HL-60 (cell line): ENCODE measurements at regions not wholly inside any gene's neighbourhood (a gene's known extent, or its start where the extent isn't known, plus 50 kb on each side); places are given as distances from the start of the nearest gene placed in this dataset.

Source experiments
- DNase-seq, 2 experiments: peaks; one replicate each; pipeline ENCODE4 v3.0.0-alpha.2; 2010 to 2020; ENCODE audit warnings: low read depth in 1 of 2, low spot score in 1 of 2
- H3K27ac ChIP-seq: fragments of 250-450 bp; sonication (Bioruptor Pico); replicated peaks from 2 replicates; pipeline ENCODE4 v1.5.1; 2020; ENCODE audit warnings: mild to moderate bottlenecking, moderate library complexity
- H3K27me3 ChIP-seq: fragments of 250-450 bp; sonication (Bioruptor Pico); 2 replicates; pipeline ENCODE4 v1.5.1; 2021; ENCODE audit warnings: mild to moderate bottlenecking, moderate library complexity; ENCODE audit not compliant: insufficient read depth, poor library complexity, severe bottlenecking
- H3K4me3 ChIP-seq: replicated peaks from 2 replicates; pipeline ENCODE4 v1.5.1; 2011; ENCODE audit warnings: mild to moderate bottlenecking, control low read depth, low read length; ENCODE audit not compliant: insufficient read depth
- GABPA ChIP-seq: IDR thresholded peaks from 2 replicates; pipeline ENCODE4 v1.6.1; 2012; ENCODE audit warnings: low read depth
- POLR2AphosphoS5 ChIP-seq: IDR thresholded peaks from 2 replicates; pipeline ENCODE4 v1.6.1; 2012; ENCODE audit warnings: low read depth
- SPI1 ChIP-seq: IDR thresholded peaks from 2 replicates; pipeline ENCODE4 v1.6.1; 2012; ENCODE audit warnings: low read depth, mild to moderate bottlenecking, borderline replicate concordance
- TF ChIP-seq, protein P1 (sequence below): IDR thresholded peaks from 2 replicates; pipeline ENCODE4 v1.6.1; 2012; ENCODE audit warnings: low read depth; ENCODE audit not compliant: insufficient replicate concordance
- TF ChIP-seq, protein P2 (sequence below): IDR thresholded peaks from one replicate; pipeline ENCODE4 v1.5.1; 2011; ENCODE audit warnings: low read length, control low read depth, inconsistent platforms; ENCODE audit not compliant: insufficient read depth

DNA sequence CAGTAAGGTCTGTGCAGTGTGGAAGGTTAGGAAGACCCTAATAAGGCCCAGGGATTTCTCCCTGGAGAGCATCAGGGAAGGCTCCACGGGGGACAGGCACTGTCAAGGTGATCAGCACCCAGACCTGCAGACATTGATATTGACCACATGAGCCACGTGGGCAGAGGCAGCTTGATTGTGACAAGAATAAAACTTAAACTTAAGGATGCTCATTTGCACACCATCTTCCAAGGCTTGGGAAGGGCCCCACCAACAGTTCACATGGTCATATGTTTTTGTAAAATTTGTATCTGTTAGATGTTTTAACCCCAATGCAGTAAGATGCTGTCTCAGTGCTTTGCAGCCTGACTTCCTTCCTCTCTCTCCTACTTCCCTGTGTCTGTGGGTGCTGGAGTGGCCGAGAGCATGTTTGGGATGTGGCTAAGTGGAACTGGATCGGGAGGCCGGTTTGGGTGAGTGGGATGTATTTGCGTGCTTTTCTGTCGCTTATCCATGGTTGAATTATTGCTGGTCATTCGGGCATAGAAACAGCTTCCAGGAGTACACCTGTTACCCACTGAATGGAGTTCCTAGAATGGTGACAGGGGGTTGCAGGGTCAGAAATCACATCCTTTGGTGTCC, 49.8 kb upstream of the OLIG2 start:
- no peaks in the 10 kb centered on the region for H3K27me3 ChIP-seq
- TF ChIP-seq POLR2AphosphoS5 (no peak), GABPA (no peak), SPI1 (no peak)
- TF ChIP-seq, protein P1, sequence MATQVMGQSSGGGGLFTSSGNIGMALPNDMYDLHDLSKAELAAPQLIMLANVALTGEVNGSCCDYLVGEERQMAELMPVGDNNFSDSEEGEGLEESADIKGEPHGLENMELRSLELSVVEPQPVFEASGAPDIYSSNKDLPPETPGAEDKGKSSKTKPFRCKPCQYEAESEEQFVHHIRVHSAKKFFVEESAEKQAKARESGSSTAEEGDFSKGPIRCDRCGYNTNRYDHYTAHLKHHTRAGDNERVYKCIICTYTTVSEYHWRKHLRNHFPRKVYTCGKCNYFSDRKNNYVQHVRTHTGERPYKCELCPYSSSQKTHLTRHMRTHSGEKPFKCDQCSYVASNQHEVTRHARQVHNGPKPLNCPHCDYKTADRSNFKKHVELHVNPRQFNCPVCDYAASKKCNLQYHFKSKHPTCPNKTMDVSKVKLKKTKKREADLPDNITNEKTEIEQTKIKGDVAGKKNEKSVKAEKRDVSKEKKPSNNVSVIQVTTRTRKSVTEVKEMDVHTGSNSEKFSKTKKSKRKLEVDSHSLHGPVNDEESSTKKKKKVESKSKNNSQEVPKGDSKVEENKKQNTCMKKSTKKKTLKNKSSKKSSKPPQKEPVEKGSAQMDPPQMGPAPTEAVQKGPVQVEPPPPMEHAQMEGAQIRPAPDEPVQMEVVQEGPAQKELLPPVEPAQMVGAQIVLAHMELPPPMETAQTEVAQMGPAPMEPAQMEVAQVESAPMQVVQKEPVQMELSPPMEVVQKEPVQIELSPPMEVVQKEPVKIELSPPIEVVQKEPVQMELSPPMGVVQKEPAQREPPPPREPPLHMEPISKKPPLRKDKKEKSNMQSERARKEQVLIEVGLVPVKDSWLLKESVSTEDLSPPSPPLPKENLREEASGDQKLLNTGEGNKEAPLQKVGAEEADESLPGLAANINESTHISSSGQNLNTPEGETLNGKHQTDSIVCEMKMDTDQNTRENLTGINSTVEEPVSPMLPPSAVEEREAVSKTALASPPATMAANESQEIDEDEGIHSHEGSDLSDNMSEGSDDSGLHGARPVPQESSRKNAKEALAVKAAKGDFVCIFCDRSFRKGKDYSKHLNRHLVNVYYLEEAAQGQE, result no peak
- TF ChIP-seq, protein P2, sequence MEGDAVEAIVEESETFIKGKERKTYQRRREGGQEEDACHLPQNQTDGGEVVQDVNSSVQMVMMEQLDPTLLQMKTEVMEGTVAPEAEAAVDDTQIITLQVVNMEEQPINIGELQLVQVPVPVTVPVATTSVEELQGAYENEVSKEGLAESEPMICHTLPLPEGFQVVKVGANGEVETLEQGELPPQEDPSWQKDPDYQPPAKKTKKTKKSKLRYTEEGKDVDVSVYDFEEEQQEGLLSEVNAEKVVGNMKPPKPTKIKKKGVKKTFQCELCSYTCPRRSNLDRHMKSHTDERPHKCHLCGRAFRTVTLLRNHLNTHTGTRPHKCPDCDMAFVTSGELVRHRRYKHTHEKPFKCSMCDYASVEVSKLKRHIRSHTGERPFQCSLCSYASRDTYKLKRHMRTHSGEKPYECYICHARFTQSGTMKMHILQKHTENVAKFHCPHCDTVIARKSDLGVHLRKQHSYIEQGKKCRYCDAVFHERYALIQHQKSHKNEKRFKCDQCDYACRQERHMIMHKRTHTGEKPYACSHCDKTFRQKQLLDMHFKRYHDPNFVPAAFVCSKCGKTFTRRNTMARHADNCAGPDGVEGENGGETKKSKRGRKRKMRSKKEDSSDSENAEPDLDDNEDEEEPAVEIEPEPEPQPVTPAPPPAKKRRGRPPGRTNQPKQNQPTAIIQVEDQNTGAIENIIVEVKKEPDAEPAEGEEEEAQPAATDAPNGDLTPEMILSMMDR, result no peak
- no peak for DNase-seq
- H3K4me3 ChIP-seq, result no peak overlapping the region
- no peak overlapping the region for H3K27ac ChIP-seq
